GM12873 (cell line): ENCODE measurements at regions not wholly inside any gene's neighbourhood (a gene's known extent, or its start where the extent isn't known, plus 50 kb on each side); places are given as distances from the start of the nearest gene placed in this dataset.

ENCODE experiments used
- TF ChIP-seq, protein P1 (sequence below): IDR thresholded peaks from 2 replicates; pipeline ENCODE4 v1.5.1; 2012; ENCODE audit warnings: low read depth, mild to moderate bottlenecking, moderate library complexity, low read length, control low read depth; ENCODE audit not compliant: insufficient read depth; ENCODE audit errors: missing control alignments

DNA sequence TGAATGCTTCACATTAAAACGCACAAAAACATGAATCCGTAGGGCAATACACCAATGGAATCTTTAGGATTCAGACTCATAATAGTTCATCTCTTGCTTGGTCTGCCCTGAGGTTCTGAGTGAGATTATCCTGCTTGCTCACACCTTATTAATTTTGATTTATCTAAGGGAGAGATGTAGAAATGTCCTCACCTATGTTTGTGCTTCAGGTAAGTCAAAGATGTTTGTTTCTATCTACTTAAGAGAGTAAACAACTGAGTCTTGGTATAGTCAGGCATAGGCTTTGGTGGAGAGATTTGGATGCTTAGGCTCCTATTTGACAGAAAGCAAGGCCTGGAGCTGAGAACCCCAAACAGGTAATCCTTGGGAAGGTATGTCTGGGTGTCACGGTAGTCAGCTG is 231.0 kb upstream of the TNP1 start:
- TF ChIP-seq, protein P1, sequence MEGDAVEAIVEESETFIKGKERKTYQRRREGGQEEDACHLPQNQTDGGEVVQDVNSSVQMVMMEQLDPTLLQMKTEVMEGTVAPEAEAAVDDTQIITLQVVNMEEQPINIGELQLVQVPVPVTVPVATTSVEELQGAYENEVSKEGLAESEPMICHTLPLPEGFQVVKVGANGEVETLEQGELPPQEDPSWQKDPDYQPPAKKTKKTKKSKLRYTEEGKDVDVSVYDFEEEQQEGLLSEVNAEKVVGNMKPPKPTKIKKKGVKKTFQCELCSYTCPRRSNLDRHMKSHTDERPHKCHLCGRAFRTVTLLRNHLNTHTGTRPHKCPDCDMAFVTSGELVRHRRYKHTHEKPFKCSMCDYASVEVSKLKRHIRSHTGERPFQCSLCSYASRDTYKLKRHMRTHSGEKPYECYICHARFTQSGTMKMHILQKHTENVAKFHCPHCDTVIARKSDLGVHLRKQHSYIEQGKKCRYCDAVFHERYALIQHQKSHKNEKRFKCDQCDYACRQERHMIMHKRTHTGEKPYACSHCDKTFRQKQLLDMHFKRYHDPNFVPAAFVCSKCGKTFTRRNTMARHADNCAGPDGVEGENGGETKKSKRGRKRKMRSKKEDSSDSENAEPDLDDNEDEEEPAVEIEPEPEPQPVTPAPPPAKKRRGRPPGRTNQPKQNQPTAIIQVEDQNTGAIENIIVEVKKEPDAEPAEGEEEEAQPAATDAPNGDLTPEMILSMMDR = no peak

GRCh38 chr2:217090024-217090473 is 230.2 kb upstream of the TNP1 start:
- TF ChIP-seq, protein P1 = no peak

DNA sequence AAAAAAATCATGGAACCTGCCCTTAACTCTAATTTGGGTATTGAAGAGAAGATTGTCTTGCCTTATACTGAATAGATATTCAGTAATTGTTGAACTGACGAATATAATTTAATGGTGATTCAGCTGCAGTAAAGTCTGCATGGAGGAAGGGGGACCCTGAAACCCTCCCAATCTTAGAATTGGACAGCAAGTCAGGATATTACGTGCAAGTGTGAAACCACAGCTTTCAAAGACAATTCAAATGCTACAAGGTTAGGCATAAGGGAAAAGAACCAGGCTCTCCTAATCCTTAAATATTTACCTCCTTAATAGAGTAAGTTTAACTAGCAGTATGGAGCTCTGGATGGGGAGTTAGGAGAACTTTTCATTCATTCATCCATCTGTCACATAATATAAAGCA is 226.9 kb upstream of the TNP1 start:
- TF ChIP-seq, protein P1 = no peak

- TF ChIP-seq, protein P1 = no peak
These were observed 226.2 kb upstream of the TNP1 start for GRCh38 chr2:217086038-217086522.

- TF ChIP-seq, protein P1 = no peak
These were observed 225.7 kb upstream of the TNP1 start for GRCh38 chr2:217085543-217085942.

- TF ChIP-seq, protein P1 = no peak
These were observed 221.9 kb upstream of the TNP1 start for GRCh38 chr2:217081799-217082198.

DNA sequence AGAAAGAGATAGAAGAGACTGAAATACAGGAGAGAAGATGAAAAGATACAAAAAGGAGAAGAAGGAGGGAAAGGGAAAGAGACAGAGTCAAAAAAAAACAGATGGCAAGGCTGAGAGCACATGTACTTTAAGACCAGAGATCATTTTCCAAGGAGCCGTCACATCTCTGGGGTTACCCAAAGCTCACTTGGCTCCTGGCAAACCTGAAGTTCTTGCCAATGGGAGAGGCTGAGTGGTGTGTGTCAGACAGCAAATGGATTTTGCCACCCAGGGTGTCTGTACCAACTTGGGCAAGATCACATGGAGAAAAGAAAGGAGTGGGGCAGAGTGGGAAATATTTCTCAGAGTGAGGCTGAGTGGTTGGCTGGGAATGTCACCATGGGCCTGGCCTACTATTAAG is 219.3 kb upstream of the TNP1 start:
- TF ChIP-seq, protein P1 = no peak
